ENCODE measurements at regions not wholly inside any gene's neighbourhood (a gene's known extent, or its start where the extent isn't known, plus 50 kb on each side); places are given as distances from the start of the nearest gene placed in this dataset.

DNA sequence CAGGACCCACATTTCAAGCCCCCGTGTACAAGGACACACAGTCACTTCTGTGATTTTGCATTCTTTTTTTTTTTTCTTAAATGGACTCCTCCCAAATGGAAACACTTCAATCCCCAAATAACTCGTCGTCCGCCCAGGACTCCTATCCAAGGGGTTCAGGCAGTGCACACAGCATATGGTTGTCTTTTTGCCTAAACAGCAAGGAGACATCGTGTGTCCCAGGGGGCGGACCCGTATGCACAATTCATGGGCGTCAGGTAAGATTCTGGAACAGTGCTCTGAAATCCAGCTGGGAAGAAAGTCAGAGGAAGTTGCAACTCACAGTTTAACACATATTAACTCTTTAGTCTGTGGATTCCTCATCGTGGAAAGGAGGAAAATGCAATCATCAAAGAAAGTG, 231.3 kb downstream of the SHOX start:
- H3K9me3 Mint-ChIP-seq: peaks cover 7% of the 10 kb centered on the region

DNA sequence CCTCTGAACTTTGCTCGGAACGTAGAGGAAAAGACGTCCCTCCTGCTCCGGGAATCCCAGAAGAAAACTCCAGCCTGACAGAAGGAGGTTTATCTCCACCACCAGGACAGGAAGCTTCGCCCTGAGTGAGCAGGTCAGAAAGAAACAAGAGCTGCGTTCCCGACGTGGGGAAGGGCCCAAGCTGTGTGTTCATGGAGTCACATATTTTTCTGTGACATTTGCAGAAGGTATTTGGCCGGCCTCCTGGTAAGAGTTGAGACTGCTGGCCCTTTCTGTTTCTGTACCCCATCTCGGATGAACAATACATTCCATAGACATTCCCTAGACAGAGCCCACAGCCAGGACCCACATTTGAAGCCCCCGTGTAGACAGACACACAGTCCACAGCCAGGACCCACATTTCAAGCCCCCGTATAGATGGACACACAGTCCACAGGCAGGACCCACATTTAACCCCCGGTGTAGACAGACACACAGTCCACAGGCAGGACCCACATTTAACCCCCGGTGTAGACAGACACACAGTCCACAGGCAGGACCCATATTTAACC, 230.8 kb downstream of the SHOX start:
- intact Hi-C loops (cut with micrococcal nuclease): no loop called here
- TF ChIP-seq, protein P1, sequence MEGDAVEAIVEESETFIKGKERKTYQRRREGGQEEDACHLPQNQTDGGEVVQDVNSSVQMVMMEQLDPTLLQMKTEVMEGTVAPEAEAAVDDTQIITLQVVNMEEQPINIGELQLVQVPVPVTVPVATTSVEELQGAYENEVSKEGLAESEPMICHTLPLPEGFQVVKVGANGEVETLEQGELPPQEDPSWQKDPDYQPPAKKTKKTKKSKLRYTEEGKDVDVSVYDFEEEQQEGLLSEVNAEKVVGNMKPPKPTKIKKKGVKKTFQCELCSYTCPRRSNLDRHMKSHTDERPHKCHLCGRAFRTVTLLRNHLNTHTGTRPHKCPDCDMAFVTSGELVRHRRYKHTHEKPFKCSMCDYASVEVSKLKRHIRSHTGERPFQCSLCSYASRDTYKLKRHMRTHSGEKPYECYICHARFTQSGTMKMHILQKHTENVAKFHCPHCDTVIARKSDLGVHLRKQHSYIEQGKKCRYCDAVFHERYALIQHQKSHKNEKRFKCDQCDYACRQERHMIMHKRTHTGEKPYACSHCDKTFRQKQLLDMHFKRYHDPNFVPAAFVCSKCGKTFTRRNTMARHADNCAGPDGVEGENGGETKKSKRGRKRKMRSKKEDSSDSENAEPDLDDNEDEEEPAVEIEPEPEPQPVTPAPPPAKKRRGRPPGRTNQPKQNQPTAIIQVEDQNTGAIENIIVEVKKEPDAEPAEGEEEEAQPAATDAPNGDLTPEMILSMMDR (IDR thresholded peaks at IDR 0.05): no peak
- H3K4me3 Mint-ChIP-seq: no peak overlapping the region
- no peaks in the 10 kb centered on the region for H3K4me1 Mint-ChIP-seq
- ChIA-PET CTCF (no interaction called here), POLR2A (no interaction called here)
- no peaks in the 10 kb centered on the region for H3K36me3 Mint-ChIP-seq (ENCODE audit: low read depth)
- H3K9me3 Mint-ChIP-seq: peaks cover 8% of the 10 kb centered on the region
- no peak for DNase-seq
- H3K27me3 Mint-ChIP-seq: no peaks in the 10 kb centered on the region
- no peak overlapping the region for H3K27ac Mint-ChIP-seq
- ATAC-seq (ENCODE audit: low read depth): no peak

More for the DNA sequence above, 231.3 kb downstream of the SHOX start:
- no peak overlapping the region for H3K4me3 Mint-ChIP-seq
- H3K4me1 Mint-ChIP-seq: no peaks in the 10 kb centered on the region
- H3K27me3 Mint-ChIP-seq: no peaks in the 10 kb centered on the region
- CTCF ChIA-PET: no interaction called here
- POLR2A ChIA-PET: no interaction called here
- ATAC-seq (ENCODE audit: low read depth) (no peak), DNase-seq (no peak)
- TF ChIP-seq, protein P1 (IDR thresholded peaks at IDR 0.05): no peak
- H3K27ac Mint-ChIP-seq: no peak overlapping the region
- no peaks in the 10 kb centered on the region for H3K36me3 Mint-ChIP-seq (ENCODE audit: low read depth)
- intact Hi-C loops (cut with micrococcal nuclease): no loop called here

DNA sequence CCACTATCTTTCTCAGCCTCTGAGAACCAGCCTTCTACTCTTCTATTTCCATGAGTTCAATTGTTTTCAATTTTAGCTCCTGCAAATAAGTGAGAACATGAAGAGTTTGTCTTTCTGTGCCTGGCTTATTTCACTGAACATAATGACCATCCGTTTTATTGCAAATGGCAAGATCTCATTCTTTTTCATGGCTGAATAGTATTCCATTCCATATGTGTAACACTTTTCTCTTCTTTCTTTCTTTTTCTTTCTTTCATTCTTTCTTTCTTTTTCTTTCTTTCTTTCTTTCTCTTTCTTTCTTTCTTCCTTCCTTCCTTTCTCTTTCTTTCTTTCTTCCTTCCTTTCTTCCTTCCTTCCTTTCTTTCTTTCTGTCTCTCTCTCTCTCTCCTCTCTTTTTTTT, 228.7 kb downstream of the SHOX start:
- no peaks in the 10 kb centered on the region for H3K4me1 Mint-ChIP-seq
- POLR2A ChIA-PET: no interaction called here
- CTCF ChIA-PET: no interaction called here
- no peak overlapping the region for H3K4me3 Mint-ChIP-seq
- H3K9me3 Mint-ChIP-seq: peaks cover 8% of the 10 kb centered on the region
- H3K27ac Mint-ChIP-seq: no peak overlapping the region
- no peak for DNase-seq
- no peaks in the 10 kb centered on the region for H3K36me3 Mint-ChIP-seq (ENCODE audit: low read depth)
- no peak for ATAC-seq (ENCODE audit: low read depth)
- intact Hi-C loops (cut with micrococcal nuclease): no loop called here
- TF ChIP-seq, protein P1 (IDR thresholded peaks at IDR 0.05): no peak
- no peaks in the 10 kb centered on the region for H3K27me3 Mint-ChIP-seq

DNA sequence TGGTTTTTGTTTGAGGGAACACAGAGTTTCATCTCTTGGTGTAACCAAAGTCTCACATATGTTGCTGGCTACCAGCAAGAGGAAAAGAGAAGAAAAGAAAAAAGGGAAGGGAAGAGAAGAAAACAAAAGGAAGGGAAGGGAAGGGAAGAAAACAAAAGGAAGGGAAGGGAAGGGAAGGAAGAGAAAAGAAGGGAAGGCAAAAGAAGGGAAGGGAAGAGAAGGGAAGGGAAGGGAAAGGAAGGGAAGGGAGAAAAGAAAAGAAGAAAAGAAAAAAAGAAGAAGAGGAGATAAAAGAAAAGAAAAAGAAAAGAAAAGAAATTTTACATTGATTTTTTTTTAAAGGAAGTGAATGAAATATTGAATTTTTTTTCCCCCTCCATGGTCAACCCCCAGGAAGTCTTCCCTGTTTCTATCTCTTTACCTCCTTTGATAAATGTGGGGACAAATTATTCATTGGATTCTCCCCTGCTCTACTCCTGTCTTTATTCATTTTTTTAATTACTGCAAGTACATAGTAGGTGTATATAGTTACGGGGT, 228.0 kb downstream of the SHOX start:
- Mint-ChIP-seq H3K4me3 (no peak overlapping the region), H3K9me3 (peaks cover 8% of the 10 kb centered on the region), H3K27ac (no peak overlapping the region), H3K36me3 (ENCODE audit: low read depth) (no peaks in the 10 kb centered on the region), H3K4me1 (no peaks in the 10 kb centered on the region), H3K27me3 (no peaks in the 10 kb centered on the region)
- DNase-seq (no peak), ATAC-seq (ENCODE audit: low read depth) (no peak)
- TF ChIP-seq, protein P1 (IDR thresholded peaks at IDR 0.05): no peak
- intact Hi-C loops (cut with micrococcal nuclease): no loop called here
- CTCF ChIA-PET: no interaction called here
- POLR2A ChIA-PET: no interaction called here

DNA sequence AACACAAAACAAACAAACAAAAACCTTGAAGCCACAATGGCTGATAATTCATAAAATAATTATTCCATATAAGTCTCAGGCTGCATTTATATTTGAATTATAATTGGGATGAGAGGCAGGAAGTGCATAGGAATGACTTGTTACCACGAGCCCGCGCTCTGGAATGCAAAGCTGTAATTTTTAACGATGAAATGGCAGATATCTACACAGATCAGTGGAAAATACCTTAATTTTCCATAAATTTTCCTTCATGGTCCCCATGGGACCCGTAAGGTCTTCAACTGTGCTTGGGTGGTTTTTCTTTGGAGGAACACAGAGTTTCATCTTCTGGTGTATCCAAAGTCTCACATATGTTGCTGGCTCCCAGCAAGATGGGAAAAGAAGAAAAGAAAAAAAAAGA, 226.8 kb downstream of the SHOX start:
- intact Hi-C loops (cut with micrococcal nuclease): no loop called here
- CTCF ChIA-PET: no interaction called here
- Mint-ChIP-seq H3K36me3 (ENCODE audit: low read depth) (no peaks in the 10 kb centered on the region), H3K27ac (no peak overlapping the region), H3K4me1 (no peaks in the 10 kb centered on the region), H3K4me3 (no peak overlapping the region), H3K27me3 (no peaks in the 10 kb centered on the region), H3K9me3 (peaks cover 11% of the 10 kb centered on the region)
- DNase-seq: no peak
- no peak for ATAC-seq (ENCODE audit: low read depth)
- TF ChIP-seq, protein P1 (IDR thresholded peaks at IDR 0.05): no peak
- POLR2A ChIA-PET: no interaction called here
